ENCODE measurements at regions not wholly inside any gene's neighbourhood (a gene's known extent, or its start where the extent isn't known, plus 50 kb on each side); places are given as distances from the start of the nearest gene placed in this dataset.

GRCh38 chr9:96047116-96047639 lies 171.7 kb downstream of the ERCC6L2 start:
- Histone ChIP-seq H4K20me1 (ENCODE audit: insufficient read depth, low read length) (no peaks in the 10 kb centered on the region), H2AFZ (ENCODE audit: low read length) (no peak overlapping the region), H3K9me2 (ENCODE audit: low read depth, low read length) (no peaks in the 10 kb centered on the region), H3K4me2 (ENCODE audit: low read length) (no peak overlapping the region), H3K79me2 (ENCODE audit: insufficient read depth, low read length) (no peaks in the 10 kb centered on the region), H3K36me3 (ENCODE audit: insufficient read depth, low read length) (no peaks in the 10 kb centered on the region), H3K27me3 (ENCODE audit: insufficient read depth, low read length) (peaks cover 4% of the 10 kb centered on the region), H3K9me3 (ENCODE audit: low read length) (no peaks in the 10 kb centered on the region), H3K4me3 (ENCODE audit: low read depth, low read length, poor library complexity, severe bottlenecking) (no peak overlapping the region), H3F3A (ENCODE audit: insufficient read depth, low read length) (no peaks in the 10 kb centered on the region), H3K9ac (ENCODE audit: low read length) (no peak overlapping the region), H3K27ac (ENCODE audit: low read depth, low read length, poor library complexity, severe bottlenecking) (no peak overlapping the region), H3K4me1 (ENCODE audit: insufficient read depth, low read length, severe bottlenecking) (no peaks in the 10 kb centered on the region)
- TF ChIP-seq CTCF (IDR thresholded peaks at IDR 0.05; ENCODE audit: low read length) (no peak), EZH2 (IDR thresholded peaks at IDR 0.05; ENCODE audit: borderline replicate concordance, low read length) (no peak)

- Histone ChIP-seq H3K9me2 (ENCODE audit: low read depth, low read length) (no peaks in the 10 kb centered on the region), H3F3A (ENCODE audit: insufficient read depth, low read length) (no peaks in the 10 kb centered on the region), H3K36me3 (ENCODE audit: insufficient read depth, low read length) (no peaks in the 10 kb centered on the region), H2AFZ (ENCODE audit: low read length) (no peak overlapping the region), H3K4me3 (ENCODE audit: low read depth, low read length, poor library complexity, severe bottlenecking) (no peak overlapping the region), H3K27me3 (ENCODE audit: insufficient read depth, low read length) (peaks cover 4% of the 10 kb centered on the region; the same call in 1 of the 2 replicates), H3K9ac (ENCODE audit: low read length) (no peak overlapping the region), H3K79me2 (ENCODE audit: insufficient read depth, low read length) (no peaks in the 10 kb centered on the region), H3K9me3 (ENCODE audit: low read length) (no peaks in the 10 kb centered on the region), H3K27ac (ENCODE audit: low read depth, low read length, poor library complexity, severe bottlenecking) (no peak overlapping the region), H3K4me1 (ENCODE audit: insufficient read depth, low read length, severe bottlenecking) (no peaks in the 10 kb centered on the region), H4K20me1 (ENCODE audit: insufficient read depth, low read length) (no peaks in the 10 kb centered on the region), H3K4me2 (ENCODE audit: low read length) (no peak overlapping the region)
- TF ChIP-seq CTCF (IDR thresholded peaks at IDR 0.05; ENCODE audit: low read length) (no peak), EZH2 (IDR thresholded peaks at IDR 0.05; ENCODE audit: borderline replicate concordance, low read length) (no peak)
These were observed 170.3 kb downstream of the ERCC6L2 start for GRCh38 chr9:96045811-96046210.

- Histone ChIP-seq H3F3A (ENCODE audit: insufficient read depth, low read length) (no peaks in the 10 kb centered on the region), H3K27me3 (ENCODE audit: insufficient read depth, low read length) (peaks cover 4% of the 10 kb centered on the region; the same call in 1 of the 2 replicates), H3K9me3 (ENCODE audit: low read length) (no peaks in the 10 kb centered on the region), H3K4me2 (ENCODE audit: low read length) (no peak overlapping the region), H3K4me1 (ENCODE audit: insufficient read depth, low read length, severe bottlenecking) (no peaks in the 10 kb centered on the region), H3K9me2 (ENCODE audit: low read depth, low read length) (no peaks in the 10 kb centered on the region), H3K36me3 (ENCODE audit: insufficient read depth, low read length) (no peaks in the 10 kb centered on the region), H3K27ac (ENCODE audit: low read depth, low read length, poor library complexity, severe bottlenecking) (no peak overlapping the region), H3K79me2 (ENCODE audit: insufficient read depth, low read length) (no peaks in the 10 kb centered on the region), H3K9ac (ENCODE audit: low read length) (no peak overlapping the region), H4K20me1 (ENCODE audit: insufficient read depth, low read length) (no peaks in the 10 kb centered on the region), H3K4me3 (ENCODE audit: low read depth, low read length, poor library complexity, severe bottlenecking) (no peak overlapping the region), H2AFZ (ENCODE audit: low read length) (no peak overlapping the region)
- TF ChIP-seq EZH2 (IDR thresholded peaks at IDR 0.05; ENCODE audit: borderline replicate concordance, low read length) (no peak), CTCF (IDR thresholded peaks at IDR 0.05; ENCODE audit: low read length) (no peak)
These were observed 168.9 kb downstream of the ERCC6L2 start for GRCh38 chr9:96044401-96044800.
